Endothelial cell (in vitro differentiated cells): ENCODE measurements at regions not wholly inside any gene's neighbourhood (a gene's known extent, or its start where the extent isn't known, plus 50 kb on each side); places are given as distances from the start of the nearest gene placed in this dataset.
"Not testable (repeated sequence)": the region's sequence is repeated elsewhere in the genome, so short reads cannot be mapped to it uniquely, and the experiment has no call there.

Experiments used
- DNase-seq: peaks from one replicate; pipeline ENCODE4 v3.0.0; 2021; ENCODE audit warnings: low spot score
- H3K27ac Mint-ChIP-seq: one replicate; pipeline ENCODE4 v1.8.0; 2021; ENCODE audit warnings: mixed read lengths, inconsistent platforms; ENCODE audit not compliant: unreplicated experiment
- H3K27me3 Mint-ChIP-seq: one replicate; pipeline ENCODE4 v1.8.0; 2021; ENCODE audit warnings: mild to moderate bottlenecking, moderate library complexity, mixed read lengths, inconsistent platforms; ENCODE audit not compliant: unreplicated experiment
- H3K36me3 Mint-ChIP-seq: one replicate; pipeline ENCODE4 v1.8.0; 2021; ENCODE audit warnings: mild to moderate bottlenecking, low read depth, mixed read lengths, inconsistent platforms; ENCODE audit not compliant: unreplicated experiment
- H3K4me1 Mint-ChIP-seq: one replicate; pipeline ENCODE4 v1.8.0; 2021; ENCODE audit warnings: mild to moderate bottlenecking, mixed read lengths, inconsistent platforms; ENCODE audit not compliant: unreplicated experiment
- H3K4me3 Mint-ChIP-seq: one replicate; pipeline ENCODE4 v1.8.0; 2021; ENCODE audit warnings: mild to moderate bottlenecking, mixed read lengths, inconsistent platforms; ENCODE audit not compliant: unreplicated experiment
- H3K9me3 Mint-ChIP-seq: one replicate; pipeline ENCODE4 v1.8.0; 2021; ENCODE audit warnings: mixed read lengths, inconsistent platforms; ENCODE audit not compliant: unreplicated experiment
- CTCF ChIP-seq: fragments of 200-600 bp; sonication (generic); IDR thresholded peaks from one replicate; pipeline ENCODE4 v1.5.0; 2021; ENCODE audit warnings: antibody characterized with exemption; ENCODE audit not compliant: unreplicated experiment
- microRNA-seq: library from miRNA; unstranded; fragments of <30 nt; microRNA quantifications from one replicate; pipeline ENCODE4, GENCODE V29; 2020; ENCODE audit not compliant: unreplicated experiment

- Mint-ChIP-seq H3K4me1 (no peaks in the 10 kb centered on the region), H3K27ac (no peak overlapping the region), H3K36me3 (no peaks in the 10 kb centered on the region), H3K9me3 (no peaks in the 10 kb centered on the region), H3K27me3 (no peaks in the 10 kb centered on the region), H3K4me3 (no peak overlapping the region)
- no peak for DNase-seq
- no peak for TF ChIP-seq CTCF
These were observed 56.5 kb upstream of the WIPF3 start for GRCh38 chr7:29749701-29750321.

GRCh38 chr7:29750373-29750940 is 55.9 kb upstream of the WIPF3 start:
- not testable (repeated sequence) for H3K9me3 Mint-ChIP-seq, H3K36me3 Mint-ChIP-seq, H3K4me1 Mint-ChIP-seq, H3K27me3 Mint-ChIP-seq, H3K4me3 Mint-ChIP-seq, DNase-seq, H3K27ac Mint-ChIP-seq

- not testable (repeated sequence) for H3K4me3 Mint-ChIP-seq, H3K9me3 Mint-ChIP-seq, H3K27ac Mint-ChIP-seq, DNase-seq, H3K36me3 Mint-ChIP-seq, H3K4me1 Mint-ChIP-seq, H3K27me3 Mint-ChIP-seq
These were observed 55.3 kb upstream of the WIPF3 start for GRCh38 chr7:29751012-29751411.

- no peak for DNase-seq
- Mint-ChIP-seq H3K27ac (no peak overlapping the region), H3K9me3 (no peaks in the 10 kb centered on the region), H3K4me3 (no peak overlapping the region), H3K36me3 (no peaks in the 10 kb centered on the region), H3K27me3 (no peaks in the 10 kb centered on the region), H3K4me1 (peaks cover 5% of the 10 kb centered on the region)
- TF ChIP-seq CTCF = no peak
These were observed 51.3 kb upstream of the WIPF3 start for GRCh38 chr7:29754874-29755490.

Small RNA genes lying in the stretch of these regions (microRNA-seq; reads per million reads assigned to microRNA genes)
- 5.8 reads per million, percentile 51 among the genes with 10 or more reads in this experiment for gene MIR550A3
